K562 (cell line): ENCODE measurements at regions not wholly inside any gene's neighbourhood (a gene's known extent, or its start where the extent isn't known, plus 50 kb on each side); places are given as distances from the start of the nearest gene placed in this dataset.

ENCODE experiments used
- PRPF4 ChIP-seq: fragments of 200-400 bp; formaldehyde crosslinking; IDR thresholded peaks from one replicate; pipeline ENCODE4 v1.6.1; 2017; ENCODE audit warnings: low read length, low read depth, mild to moderate bottlenecking; ENCODE audit not compliant: insufficient read depth, poor library complexity, severe bottlenecking
- SMC3 ChIP-seq: conservative IDR thresholded peaks from 2 replicates; pipeline ENCODE4 v1.6.1; 2011; ENCODE audit warnings: low read depth, low read length, improper control_type of control experiment; ENCODE audit not compliant: insufficient read depth
- TF ChIP-seq, protein P1 (sequence below): fragments of 450-650 bp; IDR thresholded peaks from 2 replicates; pipeline ENCODE4 v1.6.1; 2016; ENCODE audit warnings: mild to moderate bottlenecking, moderate library complexity
- TF ChIP-seq, protein P2 (sequence below): fragments of 450-650 bp; formaldehyde crosslinking; IDR thresholded peaks from 2 replicates; pipeline ENCODE4 v1.4.0; 2020; ENCODE audit warnings: mild to moderate bottlenecking
- TF ChIP-seq, protein P3 (sequence below): sonication (generic); formaldehyde crosslinking; IDR thresholded peaks from 2 replicates; pipeline ENCODE4 v1.8.0; 2022; ENCODE audit warnings: mild to moderate bottlenecking, missing genetic modification reagents
- TF ChIP-seq, protein P4 (sequence below): fragments of 450-650 bp; IDR thresholded peaks from 2 replicates; pipeline ENCODE4 v1.7.0; 2016; ENCODE audit warnings: borderline replicate concordance

DNA sequence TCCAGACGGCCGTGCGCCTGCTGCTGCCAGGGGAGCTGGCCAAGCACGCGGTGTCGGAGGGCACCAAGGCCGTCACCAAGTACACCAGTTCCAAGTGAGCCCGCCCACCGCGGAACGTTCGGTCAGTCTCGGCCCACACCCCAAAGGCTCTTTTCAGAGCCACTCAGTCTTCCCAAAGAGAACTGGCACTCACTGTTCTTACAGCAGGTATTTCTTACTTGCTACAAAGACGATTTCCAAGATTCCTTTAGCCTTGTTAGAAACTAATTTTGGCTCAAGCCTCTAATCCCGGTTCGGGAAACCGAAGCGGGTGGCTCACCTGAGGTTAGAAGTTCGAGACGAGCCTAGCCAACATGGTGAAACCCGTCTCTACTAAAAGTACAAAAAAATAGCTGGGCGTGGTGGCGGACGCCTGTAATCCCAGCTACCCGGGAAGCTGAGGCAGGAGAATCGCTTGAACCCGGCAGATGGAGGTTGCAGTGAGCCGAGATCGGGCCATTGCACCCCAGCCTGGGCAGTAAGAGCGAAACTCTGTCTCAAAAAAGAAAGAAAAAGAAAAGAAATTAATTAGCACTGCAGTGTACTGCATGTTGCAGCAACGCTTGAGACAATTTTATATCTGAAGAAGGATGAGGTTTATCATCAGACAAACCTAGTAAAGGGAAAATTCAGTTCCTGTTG is 73.1 kb downstream of the OR2B2 start (continued):
- TF ChIP-seq, protein P1, sequence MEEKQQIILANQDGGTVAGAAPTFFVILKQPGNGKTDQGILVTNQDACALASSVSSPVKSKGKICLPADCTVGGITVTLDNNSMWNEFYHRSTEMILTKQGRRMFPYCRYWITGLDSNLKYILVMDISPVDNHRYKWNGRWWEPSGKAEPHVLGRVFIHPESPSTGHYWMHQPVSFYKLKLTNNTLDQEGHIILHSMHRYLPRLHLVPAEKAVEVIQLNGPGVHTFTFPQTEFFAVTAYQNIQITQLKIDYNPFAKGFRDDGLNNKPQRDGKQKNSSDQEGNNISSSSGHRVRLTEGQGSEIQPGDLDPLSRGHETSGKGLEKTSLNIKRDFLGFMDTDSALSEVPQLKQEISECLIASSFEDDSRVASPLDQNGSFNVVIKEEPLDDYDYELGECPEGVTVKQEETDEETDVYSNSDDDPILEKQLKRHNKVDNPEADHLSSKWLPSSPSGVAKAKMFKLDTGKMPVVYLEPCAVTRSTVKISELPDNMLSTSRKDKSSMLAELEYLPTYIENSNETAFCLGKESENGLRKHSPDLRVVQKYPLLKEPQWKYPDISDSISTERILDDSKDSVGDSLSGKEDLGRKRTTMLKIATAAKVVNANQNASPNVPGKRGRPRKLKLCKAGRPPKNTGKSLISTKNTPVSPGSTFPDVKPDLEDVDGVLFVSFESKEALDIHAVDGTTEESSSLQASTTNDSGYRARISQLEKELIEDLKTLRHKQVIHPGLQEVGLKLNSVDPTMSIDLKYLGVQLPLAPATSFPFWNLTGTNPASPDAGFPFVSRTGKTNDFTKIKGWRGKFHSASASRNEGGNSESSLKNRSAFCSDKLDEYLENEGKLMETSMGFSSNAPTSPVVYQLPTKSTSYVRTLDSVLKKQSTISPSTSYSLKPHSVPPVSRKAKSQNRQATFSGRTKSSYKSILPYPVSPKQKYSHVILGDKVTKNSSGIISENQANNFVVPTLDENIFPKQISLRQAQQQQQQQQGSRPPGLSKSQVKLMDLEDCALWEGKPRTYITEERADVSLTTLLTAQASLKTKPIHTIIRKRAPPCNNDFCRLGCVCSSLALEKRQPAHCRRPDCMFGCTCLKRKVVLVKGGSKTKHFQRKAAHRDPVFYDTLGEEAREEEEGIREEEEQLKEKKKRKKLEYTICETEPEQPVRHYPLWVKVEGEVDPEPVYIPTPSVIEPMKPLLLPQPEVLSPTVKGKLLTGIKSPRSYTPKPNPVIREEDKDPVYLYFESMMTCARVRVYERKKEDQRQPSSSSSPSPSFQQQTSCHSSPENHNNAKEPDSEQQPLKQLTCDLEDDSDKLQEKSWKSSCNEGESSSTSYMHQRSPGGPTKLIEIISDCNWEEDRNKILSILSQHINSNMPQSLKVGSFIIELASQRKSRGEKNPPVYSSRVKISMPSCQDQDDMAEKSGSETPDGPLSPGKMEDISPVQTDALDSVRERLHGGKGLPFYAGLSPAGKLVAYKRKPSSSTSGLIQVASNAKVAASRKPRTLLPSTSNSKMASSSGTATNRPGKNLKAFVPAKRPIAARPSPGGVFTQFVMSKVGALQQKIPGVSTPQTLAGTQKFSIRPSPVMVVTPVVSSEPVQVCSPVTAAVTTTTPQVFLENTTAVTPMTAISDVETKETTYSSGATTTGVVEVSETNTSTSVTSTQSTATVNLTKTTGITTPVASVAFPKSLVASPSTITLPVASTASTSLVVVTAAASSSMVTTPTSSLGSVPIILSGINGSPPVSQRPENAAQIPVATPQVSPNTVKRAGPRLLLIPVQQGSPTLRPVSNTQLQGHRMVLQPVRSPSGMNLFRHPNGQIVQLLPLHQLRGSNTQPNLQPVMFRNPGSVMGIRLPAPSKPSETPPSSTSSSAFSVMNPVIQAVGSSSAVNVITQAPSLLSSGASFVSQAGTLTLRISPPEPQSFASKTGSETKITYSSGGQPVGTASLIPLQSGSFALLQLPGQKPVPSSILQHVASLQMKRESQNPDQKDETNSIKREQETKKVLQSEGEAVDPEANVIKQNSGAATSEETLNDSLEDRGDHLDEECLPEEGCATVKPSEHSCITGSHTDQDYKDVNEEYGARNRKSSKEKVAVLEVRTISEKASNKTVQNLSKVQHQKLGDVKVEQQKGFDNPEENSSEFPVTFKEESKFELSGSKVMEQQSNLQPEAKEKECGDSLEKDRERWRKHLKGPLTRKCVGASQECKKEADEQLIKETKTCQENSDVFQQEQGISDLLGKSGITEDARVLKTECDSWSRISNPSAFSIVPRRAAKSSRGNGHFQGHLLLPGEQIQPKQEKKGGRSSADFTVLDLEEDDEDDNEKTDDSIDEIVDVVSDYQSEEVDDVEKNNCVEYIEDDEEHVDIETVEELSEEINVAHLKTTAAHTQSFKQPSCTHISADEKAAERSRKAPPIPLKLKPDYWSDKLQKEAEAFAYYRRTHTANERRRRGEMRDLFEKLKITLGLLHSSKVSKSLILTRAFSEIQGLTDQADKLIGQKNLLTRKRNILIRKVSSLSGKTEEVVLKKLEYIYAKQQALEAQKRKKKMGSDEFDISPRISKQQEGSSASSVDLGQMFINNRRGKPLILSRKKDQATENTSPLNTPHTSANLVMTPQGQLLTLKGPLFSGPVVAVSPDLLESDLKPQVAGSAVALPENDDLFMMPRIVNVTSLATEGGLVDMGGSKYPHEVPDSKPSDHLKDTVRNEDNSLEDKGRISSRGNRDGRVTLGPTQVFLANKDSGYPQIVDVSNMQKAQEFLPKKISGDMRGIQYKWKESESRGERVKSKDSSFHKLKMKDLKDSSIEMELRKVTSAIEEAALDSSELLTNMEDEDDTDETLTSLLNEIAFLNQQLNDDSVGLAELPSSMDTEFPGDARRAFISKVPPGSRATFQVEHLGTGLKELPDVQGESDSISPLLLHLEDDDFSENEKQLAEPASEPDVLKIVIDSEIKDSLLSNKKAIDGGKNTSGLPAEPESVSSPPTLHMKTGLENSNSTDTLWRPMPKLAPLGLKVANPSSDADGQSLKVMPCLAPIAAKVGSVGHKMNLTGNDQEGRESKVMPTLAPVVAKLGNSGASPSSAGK: no peak
- TF ChIP-seq, protein P2, sequence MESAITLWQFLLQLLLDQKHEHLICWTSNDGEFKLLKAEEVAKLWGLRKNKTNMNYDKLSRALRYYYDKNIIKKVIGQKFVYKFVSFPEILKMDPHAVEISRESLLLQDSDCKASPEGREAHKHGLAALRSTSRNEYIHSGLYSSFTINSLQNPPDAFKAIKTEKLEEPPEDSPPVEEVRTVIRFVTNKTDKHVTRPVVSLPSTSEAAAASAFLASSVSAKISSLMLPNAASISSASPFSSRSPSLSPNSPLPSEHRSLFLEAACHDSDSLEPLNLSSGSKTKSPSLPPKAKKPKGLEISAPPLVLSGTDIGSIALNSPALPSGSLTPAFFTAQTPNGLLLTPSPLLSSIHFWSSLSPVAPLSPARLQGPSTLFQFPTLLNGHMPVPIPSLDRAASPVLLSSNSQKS: no peak
- TF ChIP-seq, protein P3, sequence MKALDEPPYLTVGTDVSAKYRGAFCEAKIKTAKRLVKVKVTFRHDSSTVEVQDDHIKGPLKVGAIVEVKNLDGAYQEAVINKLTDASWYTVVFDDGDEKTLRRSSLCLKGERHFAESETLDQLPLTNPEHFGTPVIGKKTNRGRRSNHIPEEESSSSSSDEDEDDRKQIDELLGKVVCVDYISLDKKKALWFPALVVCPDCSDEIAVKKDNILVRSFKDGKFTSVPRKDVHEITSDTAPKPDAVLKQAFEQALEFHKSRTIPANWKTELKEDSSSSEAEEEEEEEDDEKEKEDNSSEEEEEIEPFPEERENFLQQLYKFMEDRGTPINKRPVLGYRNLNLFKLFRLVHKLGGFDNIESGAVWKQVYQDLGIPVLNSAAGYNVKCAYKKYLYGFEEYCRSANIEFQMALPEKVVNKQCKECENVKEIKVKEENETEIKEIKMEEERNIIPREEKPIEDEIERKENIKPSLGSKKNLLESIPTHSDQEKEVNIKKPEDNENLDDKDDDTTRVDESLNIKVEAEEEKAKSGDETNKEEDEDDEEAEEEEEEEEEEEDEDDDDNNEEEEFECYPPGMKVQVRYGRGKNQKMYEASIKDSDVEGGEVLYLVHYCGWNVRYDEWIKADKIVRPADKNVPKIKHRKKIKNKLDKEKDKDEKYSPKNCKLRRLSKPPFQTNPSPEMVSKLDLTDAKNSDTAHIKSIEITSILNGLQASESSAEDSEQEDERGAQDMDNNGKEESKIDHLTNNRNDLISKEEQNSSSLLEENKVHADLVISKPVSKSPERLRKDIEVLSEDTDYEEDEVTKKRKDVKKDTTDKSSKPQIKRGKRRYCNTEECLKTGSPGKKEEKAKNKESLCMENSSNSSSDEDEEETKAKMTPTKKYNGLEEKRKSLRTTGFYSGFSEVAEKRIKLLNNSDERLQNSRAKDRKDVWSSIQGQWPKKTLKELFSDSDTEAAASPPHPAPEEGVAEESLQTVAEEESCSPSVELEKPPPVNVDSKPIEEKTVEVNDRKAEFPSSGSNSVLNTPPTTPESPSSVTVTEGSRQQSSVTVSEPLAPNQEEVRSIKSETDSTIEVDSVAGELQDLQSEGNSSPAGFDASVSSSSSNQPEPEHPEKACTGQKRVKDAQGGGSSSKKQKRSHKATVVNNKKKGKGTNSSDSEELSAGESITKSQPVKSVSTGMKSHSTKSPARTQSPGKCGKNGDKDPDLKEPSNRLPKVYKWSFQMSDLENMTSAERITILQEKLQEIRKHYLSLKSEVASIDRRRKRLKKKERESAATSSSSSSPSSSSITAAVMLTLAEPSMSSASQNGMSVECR (CRISPR knock-in tag): peak; percentile 31; the same call in 1 of the 2 replicates
- 0 out of 2 replicates have a peak, but pooled peaks have one; percentile 2 for TF ChIP-seq SMC3
- TF ChIP-seq, protein P4, sequence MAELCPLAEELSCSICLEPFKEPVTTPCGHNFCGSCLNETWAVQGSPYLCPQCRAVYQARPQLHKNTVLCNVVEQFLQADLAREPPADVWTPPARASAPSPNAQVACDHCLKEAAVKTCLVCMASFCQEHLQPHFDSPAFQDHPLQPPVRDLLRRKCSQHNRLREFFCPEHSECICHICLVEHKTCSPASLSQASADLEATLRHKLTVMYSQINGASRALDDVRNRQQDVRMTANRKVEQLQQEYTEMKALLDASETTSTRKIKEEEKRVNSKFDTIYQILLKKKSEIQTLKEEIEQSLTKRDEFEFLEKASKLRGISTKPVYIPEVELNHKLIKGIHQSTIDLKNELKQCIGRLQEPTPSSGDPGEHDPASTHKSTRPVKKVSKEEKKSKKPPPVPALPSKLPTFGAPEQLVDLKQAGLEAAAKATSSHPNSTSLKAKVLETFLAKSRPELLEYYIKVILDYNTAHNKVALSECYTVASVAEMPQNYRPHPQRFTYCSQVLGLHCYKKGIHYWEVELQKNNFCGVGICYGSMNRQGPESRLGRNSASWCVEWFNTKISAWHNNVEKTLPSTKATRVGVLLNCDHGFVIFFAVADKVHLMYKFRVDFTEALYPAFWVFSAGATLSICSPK: 0 out of 2 replicates have a peak, but pooled peaks have one; percentile 66
- TF ChIP-seq PRPF4: peak; percentile 82
